NT2/D1 (cell line): ENCODE measurements at regions not wholly inside any gene's neighbourhood (a gene's known extent, or its start where the extent isn't known, plus 50 kb on each side); places are given as distances from the start of the nearest gene placed in this dataset.

Source experiments
- SUZ12 ChIP-seq: IDR thresholded peaks from 2 replicates; pipeline ENCODE4 v1.6.1; 2011; ENCODE audit not compliant: insufficient read length, insufficient read depth; ENCODE audit errors: extremely low read depth
- YY1 ChIP-seq: IDR thresholded peaks from 2 replicates; pipeline ENCODE4 v1.6.1; 2011; ENCODE audit not compliant: insufficient read length, insufficient read depth
- ZNF274 ChIP-seq: IDR thresholded peaks from 2 replicates; pipeline ENCODE4 v1.6.1; 2011; ENCODE audit warnings: mild to moderate bottlenecking, low read depth, low read length

DNA sequence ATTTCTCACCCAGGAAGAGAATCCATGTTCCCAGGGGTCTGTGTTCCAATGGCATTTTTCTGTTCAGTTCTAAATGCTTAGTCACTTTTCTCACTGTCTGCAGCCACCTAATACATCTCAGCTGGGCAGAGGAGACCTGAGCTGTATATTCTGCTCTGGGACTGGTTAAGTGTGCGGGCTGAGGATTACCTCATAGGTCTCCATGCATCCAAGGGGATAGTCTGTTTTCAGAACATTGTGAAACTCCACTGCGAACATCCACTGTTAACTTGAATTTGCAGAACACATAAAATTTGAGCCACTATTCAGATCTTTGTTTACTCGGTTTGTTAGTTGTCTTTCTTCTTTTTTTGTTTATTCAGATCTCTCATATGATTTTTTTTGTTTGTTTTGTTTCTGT is 947.1 kb downstream of the TFAP2A start:
- no peak for TF ChIP-seq ZNF274
- TF ChIP-seq SUZ12: no peak
- no peak for TF ChIP-seq YY1
